HG03442 (cell line): ENCODE measurements at regions not wholly inside any gene's neighbourhood (a gene's known extent, or its start where the extent isn't known, plus 50 kb on each side); places are given as distances from the start of the nearest gene placed in this dataset.

Source experiments
- ATAC-seq: cut with Tn5 transposase; IDR thresholded peaks from one replicate; pipeline ENCODE4 v1.9.1; 2021; ENCODE audit warnings: mild to moderate bottlenecking, moderate library complexity; ENCODE audit not compliant: unreplicated experiment

DNA sequence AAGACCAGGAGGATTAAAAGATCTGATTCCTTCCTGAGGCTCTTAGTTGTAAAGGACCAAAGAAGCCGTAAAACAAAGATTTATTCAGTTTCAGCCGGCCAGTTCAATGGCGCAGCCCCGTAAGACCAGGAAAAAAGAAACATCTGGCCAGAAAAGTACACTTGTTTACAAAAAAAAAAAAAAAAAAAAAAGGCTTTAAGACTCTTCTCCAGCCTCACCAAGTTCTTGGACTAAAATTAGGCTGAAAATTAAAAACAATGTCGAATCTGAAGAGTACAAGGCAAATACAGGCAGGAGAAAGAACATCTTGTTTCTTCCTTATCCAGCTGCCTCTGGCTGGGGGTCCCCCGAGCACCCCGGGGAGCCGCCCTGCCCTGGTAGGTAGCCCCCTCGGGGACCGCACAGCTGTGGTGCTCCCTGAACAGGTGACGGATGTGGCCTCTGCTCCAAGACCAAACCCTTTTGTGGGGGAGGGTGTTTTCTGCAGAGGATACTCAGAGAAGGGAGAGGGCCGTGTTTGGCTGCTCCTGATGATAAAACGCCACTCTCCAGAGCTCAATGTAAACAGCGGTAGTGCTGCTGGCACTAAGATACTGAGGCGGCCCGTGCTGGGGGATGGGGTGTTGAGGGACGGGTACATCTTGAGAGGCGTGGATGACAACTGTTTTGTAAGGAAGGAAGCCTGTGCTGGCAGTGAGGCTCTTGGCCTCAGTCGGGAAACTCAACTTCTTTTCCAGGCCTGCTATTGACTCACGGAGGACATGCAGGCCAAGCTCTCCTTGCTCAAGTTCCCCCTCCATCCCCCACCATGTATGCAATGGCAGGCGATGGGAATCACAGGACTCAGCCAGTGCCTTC is 201.0 kb upstream of the DIO3 start:
- ATAC-seq = no peak

DNA sequence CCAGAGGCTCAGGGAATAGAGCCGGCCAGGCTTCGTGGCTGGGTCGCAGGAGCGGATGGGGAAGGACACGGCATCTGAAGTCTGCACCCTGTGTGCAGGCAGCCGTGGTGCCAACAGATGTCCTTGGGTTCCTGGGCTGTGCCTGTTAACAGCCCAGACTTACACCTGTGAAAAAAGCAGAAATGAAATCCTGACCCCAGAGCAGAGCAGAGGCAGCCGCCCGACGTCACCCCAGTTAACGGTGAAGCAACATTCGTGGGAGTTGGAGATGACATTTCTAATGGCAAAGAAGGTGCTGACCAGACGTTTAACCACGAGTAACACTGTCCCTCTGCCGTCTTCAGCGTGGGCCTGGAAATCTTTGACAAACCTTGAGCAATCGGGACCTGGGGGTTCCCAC is 200.3 kb upstream of the DIO3 start:
- ATAC-seq = no peak

- ATAC-seq = no peak
Observed at GRCh38 chr14:101361451-101362433, 199.6 kb upstream of the DIO3 start.

DNA sequence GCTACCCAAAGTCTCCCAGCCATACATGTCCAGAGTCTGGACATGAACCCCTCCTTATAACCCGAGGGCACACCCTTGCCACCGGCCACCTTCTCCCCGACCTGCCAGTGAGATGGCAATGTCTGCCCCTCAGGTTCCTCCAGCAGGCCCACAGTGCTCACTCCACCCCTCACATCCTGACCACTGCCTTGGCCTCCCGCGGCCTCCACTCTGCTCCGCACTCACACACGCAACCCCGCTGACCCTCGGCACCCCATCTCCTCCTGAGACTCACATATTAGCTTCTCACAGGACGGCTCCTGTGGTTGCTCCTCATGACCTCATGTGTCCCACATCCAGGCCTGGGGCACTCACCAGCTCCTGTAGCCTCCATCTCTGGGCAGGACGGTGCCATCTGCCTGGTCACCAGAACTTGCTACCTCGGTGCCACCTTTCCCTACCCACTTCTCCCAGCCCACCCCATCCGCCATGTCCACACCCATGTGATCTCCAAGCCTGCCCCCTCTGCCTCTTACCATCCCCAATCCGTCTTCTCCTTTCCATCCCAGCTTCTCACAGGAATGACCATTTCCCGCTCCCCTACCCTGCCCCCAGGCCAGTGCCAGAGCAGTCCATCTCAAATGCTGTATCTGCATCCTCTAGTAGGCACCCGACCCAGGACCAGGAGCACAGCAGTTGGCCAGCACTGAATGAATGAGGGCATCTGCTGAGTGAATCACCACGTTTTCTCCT is 198.6 kb upstream of the DIO3 start:
- no peak for ATAC-seq

GRCh38 chr14:101363261-101363555 is 198.1 kb upstream of the DIO3 start:
- ATAC-seq = no peak

DNA sequence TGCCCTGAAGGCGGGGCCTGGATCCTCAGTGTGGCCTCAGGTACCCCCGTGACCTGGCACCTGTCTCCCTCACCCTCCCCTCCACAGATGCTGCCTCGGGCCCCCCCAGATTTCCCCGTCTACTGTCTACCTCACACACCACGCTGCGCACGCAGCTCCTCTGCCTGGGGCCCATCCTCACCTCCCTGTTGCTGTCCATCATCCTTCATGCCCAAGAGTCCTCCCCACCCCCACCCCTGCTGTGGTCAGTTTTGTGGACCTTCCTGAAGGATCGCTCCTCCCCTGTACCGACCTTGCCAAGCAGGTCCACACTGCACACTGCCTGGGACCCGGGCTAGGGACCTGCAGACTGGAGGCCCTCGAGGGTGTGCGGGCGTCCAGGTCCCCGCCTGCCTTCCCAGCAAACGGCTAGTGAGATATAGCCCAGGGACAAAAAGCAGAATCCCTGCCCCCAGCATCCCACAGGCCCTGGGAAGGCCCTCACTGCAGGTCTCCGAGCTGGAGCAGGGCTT is 197.4 kb upstream of the DIO3 start:
- no peak for ATAC-seq

GRCh38 chr14:101364503-101365328 is 196.6 kb upstream of the DIO3 start:
- no peak for ATAC-seq

DNA sequence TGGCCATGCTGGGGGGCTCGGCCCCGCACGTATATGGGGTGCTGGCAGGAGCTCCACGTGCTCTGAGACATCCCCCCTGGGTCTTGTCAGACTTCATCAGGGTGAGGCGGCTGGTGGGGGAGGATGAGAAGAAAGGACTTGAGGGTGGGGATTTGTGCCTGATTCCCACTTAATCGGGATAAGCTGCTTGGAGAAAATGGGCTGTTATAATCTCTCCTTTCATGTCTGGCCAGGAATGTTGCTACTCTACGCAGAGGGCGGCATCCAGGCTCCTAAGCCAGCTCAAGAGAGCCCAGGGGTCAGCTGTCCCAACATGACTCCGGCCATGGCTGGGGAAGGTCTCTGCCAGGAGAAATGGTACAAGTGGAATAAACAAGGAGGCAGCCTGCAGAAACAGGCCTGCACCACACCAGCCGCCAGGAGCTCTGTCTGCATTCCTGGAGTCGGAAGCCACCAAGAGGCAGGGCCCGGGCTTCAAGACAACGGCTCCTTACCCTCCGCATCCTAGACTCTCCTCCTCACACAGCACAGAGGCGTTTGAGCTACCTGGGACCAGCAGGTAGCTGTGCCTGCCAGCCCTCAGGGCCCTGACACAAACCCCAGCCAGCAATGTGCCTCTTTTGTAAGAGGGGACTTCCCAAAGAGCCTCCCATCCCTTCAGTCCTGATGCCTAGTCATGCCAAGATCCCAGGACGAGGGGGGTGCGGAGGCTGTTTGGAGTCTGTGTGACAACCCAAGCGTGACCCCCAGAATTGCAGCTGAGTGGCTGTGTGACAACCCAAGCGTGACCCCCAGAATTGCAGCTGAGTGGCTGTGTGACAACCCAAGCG is 195.8 kb upstream of the DIO3 start:
- ATAC-seq = no peak

DNA sequence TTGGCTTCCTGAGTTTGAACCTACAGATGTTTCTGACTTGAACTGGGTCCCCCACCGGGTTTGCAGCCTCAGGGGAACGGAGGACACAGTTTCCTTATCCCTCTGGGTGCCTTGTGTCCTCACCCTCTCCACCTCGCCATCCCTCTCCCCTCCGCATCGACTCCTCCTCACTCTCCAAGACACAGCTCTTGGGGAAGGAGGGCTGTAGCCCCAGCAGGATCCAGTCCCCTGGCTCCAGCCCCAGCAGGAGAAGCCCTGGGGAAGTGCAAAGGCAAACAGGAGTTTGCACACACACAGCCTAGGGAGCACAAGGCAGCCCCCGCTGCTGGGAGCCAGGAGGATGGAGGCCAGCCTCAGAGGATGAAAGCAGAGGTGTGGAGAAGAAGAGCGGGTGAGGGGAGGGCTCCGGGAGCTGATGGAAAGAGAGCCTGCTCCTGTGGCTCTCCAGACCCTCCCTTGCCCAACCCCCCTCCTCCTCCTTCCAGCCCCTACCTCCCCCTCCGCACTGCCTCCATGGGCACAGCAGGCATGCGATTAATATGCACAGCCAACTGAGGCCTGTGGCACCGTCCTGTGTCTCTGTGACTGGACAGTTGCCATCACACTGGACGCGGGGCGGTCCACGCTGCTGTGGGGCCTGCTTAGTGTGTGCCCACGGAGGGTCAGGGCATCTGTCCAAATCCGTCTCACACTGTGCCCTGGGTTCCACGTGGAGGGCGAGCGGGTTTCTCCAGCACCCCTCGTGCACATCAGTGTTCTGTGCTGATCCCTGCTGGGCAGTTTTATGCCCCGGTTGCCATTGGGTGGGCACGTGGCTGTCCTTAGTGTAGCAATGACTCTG is 193.7 kb upstream of the DIO3 start:
- no peak for ATAC-seq

- no peak for ATAC-seq
Observed at GRCh38 chr14:101368629-101369028, 192.7 kb upstream of the DIO3 start.

DNA sequence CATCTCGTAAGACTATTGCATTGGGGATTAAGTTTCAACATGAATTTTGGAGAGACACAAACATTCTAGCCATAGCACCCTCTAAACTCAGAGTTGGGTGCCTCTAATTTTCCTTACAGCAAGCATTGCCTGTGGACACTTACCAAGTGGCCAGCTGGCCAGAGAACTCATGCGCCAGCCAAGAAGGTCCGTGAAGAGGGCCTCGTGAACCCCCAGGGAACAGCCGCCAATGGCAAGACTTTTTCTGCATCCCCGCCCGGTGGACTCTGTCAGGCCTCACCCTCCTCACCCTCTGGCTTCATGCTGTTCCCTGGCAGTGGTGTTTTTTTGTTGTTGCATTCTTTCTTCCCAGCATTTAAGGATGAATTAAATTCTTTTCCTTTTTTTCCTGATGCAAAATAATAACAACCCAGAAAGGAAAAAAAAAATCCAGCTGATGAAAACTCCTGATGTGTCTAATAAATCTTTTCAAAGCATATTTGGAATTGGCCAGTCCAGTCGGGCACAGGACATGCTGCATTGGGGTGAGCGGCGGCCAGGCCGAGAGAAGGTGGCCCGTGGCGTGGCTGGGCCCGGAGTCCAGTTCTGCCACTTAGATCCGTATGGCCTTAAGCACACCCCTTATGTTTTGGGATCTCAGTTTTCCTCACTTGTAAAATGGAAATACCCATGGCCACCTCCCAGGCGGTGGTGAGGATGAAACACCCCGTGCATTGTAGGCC is 191.9 kb upstream of the DIO3 start:
- ATAC-seq = no peak

DNA sequence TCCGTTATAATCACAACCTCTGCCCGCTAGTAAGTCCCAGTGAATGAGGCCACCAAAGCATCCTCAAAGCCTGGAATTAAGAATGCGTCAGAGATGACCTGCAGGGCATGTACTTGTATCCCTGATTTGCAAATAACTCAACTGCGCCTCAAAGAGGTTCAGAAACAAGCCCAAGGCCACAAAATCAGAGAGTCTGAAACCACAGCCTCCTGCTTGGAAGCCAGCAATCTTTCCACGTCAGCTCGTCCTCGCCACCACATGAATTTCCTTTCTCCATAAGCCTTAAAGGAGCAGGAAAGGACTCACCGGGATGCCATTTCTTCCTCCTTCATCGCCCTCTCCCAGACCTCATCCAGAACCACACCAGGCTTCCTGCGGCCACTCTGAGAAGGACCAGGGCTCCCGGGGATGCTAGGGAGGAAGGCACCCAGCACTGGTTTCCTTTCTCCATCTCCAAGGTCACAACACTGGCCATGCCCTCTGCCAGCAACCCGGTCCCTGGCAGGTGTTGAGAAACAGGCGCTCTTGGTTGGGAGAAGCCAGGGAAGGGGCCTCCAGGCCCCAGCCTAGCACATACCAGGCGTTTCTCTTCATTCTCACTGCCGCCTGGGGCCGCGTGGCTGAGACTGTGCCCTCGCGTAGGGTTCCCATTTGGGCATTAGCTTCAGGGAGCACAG is 191.2 kb upstream of the DIO3 start:
- ATAC-seq = no peak

DNA sequence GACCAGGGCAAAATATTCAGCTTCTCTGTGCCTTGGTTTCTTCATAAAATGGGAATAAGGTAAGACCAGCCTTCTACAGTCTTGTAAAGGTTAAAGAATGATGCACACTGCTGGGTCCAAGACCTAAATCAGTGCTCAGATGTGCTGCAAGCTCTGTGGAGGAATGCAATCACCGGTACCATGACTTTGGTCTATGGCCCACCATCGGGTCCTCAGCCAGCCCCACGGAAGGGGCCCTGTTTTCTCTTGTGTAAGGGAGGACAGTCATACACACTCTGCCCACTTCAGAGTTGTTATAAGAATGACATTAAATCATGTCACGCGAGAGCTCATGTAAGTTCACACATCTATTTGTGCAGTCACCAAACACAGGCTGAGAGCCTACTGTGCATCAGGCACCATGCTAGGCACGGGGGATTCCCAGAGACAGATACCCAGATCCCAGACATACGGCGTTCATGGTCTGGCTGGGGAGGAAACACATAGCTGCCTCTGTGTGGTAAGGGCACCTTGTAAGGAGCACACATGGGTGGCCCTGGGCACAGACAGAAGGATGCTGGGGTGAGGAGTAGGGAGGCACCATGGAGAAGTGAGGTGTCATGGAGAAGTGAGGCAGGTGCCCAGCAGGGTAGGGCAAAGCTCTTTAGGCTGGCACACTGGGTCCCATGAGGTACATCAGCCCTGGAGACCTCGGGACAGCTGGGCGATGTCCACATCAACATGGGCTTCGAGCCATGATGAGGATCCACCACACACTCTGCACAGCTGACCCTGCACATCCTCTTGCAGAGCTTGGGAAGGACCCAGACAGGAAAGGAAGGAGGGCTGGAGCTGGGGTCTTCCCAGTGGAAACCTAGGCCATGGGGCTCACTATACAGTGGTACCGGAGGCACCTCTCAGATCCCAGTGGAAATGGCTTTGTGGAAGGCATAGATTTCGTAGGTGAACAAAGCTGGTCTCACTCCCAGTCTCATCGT is 190.4 kb upstream of the DIO3 start:
- ATAC-seq = no peak

DNA sequence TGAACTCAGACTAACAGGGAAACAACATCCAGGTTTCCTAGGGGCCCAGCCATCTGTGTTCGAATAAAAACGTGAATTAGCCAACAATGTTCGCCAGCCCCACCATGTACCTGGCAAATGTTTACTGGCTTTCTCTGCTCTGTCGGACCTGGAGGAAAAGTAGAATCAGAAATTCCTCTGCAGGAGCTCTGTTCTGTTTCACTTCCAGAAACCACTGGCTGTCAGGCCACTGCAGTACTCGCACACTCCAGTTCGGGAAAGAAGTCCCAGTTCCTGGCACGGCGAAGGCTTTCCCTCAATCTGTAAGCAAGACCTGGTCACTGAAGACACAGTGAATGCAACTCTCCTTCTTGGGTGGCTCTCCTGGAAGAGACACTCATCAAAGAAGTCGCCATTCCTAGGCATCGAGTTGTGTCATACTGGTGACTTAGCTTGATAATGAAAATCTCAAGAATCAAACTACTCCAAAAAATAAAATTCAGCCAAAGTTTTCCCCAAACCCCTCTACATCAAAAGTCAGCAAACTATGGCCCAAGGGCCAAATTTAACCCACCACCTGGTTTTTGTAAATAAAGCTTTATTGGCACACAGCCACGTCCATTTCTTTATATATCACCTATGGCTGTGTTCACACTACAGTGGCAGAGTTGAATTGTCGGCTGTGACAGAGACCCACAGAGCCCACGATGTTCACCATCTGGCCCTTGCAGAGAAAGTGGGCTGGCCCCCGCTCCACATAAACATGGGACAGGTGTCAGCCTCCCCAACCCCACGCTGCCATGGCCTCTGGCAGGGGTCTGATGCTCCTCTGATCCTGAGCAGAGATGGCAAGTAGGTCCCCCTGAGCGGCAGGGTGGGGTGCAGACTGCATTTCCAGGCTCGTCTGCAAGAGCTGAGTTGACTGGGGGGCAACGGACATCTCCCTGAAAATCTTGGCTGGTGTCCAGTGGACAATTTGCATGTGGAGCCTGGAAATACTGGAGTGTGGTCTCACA is 189.2 kb upstream of the DIO3 start:
- ATAC-seq = no peak
